ENCODE measurements at regions not wholly inside any gene's neighbourhood (a gene's known extent, or its start where the extent isn't known, plus 50 kb on each side); places are given as distances from the start of the nearest gene placed in this dataset.

DNA sequence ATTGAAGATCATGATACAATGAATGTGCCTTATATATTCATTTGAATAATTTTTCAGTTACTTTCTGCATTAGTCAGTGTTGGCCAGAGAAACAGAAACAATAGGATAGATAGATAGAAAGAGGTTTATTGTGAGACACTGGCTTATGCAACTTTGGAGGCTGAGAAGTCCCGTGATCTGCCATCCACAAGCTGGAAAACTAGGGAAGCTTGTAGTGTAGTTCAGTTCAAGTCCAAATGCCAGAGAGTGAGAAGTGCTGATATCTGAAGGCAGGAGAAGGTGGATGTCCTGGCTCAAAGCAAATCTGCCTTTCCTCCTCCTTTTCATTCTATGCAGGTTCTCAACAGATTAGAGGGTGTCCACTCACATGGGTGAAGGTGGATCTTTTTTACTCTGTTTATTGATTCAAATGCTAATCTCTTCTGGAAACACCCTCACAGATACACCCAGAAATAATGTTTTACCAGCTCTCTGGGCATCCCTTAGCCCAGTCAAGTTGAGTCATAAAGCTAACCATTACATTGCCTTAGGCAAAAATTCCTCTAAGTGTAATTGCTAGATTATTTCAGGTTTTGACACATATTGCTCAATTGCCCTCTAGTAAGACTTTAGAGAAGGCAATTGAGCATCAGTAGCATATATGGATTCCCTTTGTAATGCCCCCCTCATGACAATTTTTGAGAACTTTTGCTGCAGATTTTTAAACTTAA lies 341.4 kb downstream of the LPIN1 start:
- TF ChIP-seq, protein P1, sequence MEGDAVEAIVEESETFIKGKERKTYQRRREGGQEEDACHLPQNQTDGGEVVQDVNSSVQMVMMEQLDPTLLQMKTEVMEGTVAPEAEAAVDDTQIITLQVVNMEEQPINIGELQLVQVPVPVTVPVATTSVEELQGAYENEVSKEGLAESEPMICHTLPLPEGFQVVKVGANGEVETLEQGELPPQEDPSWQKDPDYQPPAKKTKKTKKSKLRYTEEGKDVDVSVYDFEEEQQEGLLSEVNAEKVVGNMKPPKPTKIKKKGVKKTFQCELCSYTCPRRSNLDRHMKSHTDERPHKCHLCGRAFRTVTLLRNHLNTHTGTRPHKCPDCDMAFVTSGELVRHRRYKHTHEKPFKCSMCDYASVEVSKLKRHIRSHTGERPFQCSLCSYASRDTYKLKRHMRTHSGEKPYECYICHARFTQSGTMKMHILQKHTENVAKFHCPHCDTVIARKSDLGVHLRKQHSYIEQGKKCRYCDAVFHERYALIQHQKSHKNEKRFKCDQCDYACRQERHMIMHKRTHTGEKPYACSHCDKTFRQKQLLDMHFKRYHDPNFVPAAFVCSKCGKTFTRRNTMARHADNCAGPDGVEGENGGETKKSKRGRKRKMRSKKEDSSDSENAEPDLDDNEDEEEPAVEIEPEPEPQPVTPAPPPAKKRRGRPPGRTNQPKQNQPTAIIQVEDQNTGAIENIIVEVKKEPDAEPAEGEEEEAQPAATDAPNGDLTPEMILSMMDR (IDR thresholded peaks at IDR 0.05; ENCODE audit: extremely low read depth in 1 of 2, insufficient read depth in 1 of 2, low read depth in 1 of 2, low read length in 2 of 2), result no peak
- TF ChIP-seq EZH2 (IDR thresholded peaks at IDR 0.05; ENCODE audit: borderline replicate concordance, low read depth, low read length, severe bottlenecking) (no peak), POLR2A (IDR thresholded peaks at IDR 0.05; ENCODE audit: low read depth, low read length) (no peak), GATA2 (IDR thresholded peaks at IDR 0.05; ENCODE audit: insufficient read depth, insufficient read length, low read depth, low read length) (no peak), POLR2AphosphoS5 (IDR thresholded peaks at IDR 0.05; ENCODE audit: insufficient read depth, low read depth, low read length) (no peak), FOS (IDR thresholded peaks at IDR 0.05; ENCODE audit: borderline replicate concordance, insufficient read depth, low read length) (no peak)

Measured in endothelial cell of umbilical vein (primary cell).